ENCODE measurements at regions not wholly inside any gene's neighbourhood (a gene's known extent, or its start where the extent isn't known, plus 50 kb on each side); places are given as distances from the start of the nearest gene placed in this dataset.

DNA sequence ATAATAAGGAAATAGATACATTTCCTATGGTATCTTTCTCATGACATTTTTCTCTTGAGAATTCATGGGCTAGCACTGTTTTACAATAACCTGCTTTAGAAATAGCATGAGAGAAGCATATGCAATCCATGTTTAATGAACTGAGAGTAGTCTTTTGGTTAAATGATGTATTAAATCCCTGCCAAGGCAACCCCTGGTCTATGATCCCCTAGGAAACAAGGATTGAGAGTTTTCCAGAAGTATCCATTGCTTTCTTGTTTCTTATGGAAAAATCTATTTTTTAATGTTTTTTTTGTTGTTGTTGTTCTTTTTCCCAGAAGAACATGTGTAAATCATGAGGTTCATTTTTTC is 390.5 kb upstream of the HSF2 start:
- TF ChIP-seq, protein P1, sequence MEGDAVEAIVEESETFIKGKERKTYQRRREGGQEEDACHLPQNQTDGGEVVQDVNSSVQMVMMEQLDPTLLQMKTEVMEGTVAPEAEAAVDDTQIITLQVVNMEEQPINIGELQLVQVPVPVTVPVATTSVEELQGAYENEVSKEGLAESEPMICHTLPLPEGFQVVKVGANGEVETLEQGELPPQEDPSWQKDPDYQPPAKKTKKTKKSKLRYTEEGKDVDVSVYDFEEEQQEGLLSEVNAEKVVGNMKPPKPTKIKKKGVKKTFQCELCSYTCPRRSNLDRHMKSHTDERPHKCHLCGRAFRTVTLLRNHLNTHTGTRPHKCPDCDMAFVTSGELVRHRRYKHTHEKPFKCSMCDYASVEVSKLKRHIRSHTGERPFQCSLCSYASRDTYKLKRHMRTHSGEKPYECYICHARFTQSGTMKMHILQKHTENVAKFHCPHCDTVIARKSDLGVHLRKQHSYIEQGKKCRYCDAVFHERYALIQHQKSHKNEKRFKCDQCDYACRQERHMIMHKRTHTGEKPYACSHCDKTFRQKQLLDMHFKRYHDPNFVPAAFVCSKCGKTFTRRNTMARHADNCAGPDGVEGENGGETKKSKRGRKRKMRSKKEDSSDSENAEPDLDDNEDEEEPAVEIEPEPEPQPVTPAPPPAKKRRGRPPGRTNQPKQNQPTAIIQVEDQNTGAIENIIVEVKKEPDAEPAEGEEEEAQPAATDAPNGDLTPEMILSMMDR (conservative IDR thresholded peaks at IDR 0.05; ENCODE audit: low read length) = no peak
- TF ChIP-seq EZH2phosphoT487 (IDR thresholded peaks at IDR 0.05; ENCODE audit: borderline replicate concordance) = no peak

Measured in Loucy (cell line).